ENCODE measurements at regions not wholly inside any gene's neighbourhood (a gene's known extent, or its start where the extent isn't known, plus 50 kb on each side); places are given as distances from the start of the nearest gene placed in this dataset.

DNA sequence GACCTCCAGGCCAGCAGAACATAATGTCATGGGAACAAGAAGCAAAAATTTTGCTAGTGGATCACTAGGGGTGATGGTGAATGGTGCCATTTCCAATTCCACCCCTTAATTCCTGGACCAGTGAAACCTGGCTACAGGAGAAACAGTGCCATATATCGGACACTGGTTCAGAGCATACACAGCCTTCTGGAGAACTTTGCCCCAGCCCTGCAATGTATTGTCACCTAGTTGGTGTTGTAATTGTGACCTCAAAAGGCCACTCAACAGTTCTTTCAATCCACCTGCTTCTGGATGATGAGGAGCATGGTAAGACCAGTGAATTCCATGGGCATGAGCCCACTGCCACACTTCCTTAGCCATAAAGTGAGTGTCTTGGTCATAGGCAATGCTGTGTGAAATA is 59.8 kb upstream of the AASS start:
- TF ChIP-seq CTCF (IDR thresholded peaks at IDR 0.05; ENCODE audit: insufficient read depth, low read depth, low read length) (no peak), EZH2 (IDR thresholded peaks at IDR 0.05; ENCODE audit: insufficient read depth, low read length) (no peak)

All from astrocyte (in vitro differentiated cells and primary cell).